ENCODE measurements at regions not wholly inside any gene's neighbourhood (a gene's known extent, or its start where the extent isn't known, plus 50 kb on each side); places are given as distances from the start of the nearest gene placed in this dataset.

- no peak for DNase-seq
Measured at GRCh38 chr12:105764216-105764835, 374.4 kb downstream of the NUAK1 start.

- no peak for DNase-seq
Measured at GRCh38 chr12:105765053-105766014, 373.4 kb downstream of the NUAK1 start.

GRCh38 chr12:105766029-105766428 is 372.7 kb downstream of the NUAK1 start:
- no peak for DNase-seq

- DNase-seq = no peak
Measured at GRCh38 chr12:105769486-105769885, 369.3 kb downstream of the NUAK1 start.

GRCh38 chr12:105773471-105773870 is 365.3 kb downstream of the NUAK1 start:
- no peak for DNase-seq

GRCh38 chr12:105774037-105774436 is 364.7 kb downstream of the NUAK1 start:
- DNase-seq = no peak

GRCh38 chr12:105775343-105775742 is 363.4 kb downstream of the NUAK1 start:
- DNase-seq = no peak

- no peak for DNase-seq
Measured at GRCh38 chr12:105783983-105784947, 354.5 kb downstream of the NUAK1 start.

GRCh38 chr12:105793421-105793820 is 345.3 kb downstream of the NUAK1 start:
- DNase-seq = no peak

GRCh38 chr12:105798256-105798845 is 340.4 kb downstream of the NUAK1 start:
- DNase-seq = no peak

GRCh38 chr12:105799103-105799502 is 339.7 kb downstream of the NUAK1 start:
- no peak for DNase-seq

GRCh38 chr12:105801351-105801750 is 337.4 kb downstream of the NUAK1 start:
- no peak for DNase-seq

GRCh38 chr12:105803292-105803691 is 335.5 kb downstream of the NUAK1 start:
- no peak for DNase-seq

- DNase-seq = no peak
Measured at GRCh38 chr12:105804591-105805265, 334.0 kb downstream of the NUAK1 start.

- no peak for DNase-seq
Measured at GRCh38 chr12:105805730-105806399, 332.9 kb downstream of the NUAK1 start.

- DNase-seq = no peak
Measured at GRCh38 chr12:105806400-105806770, 332.4 kb downstream of the NUAK1 start.

- DNase-seq = no peak
Measured at GRCh38 chr12:105812366-105812765, 326.4 kb downstream of the NUAK1 start.

- no peak for DNase-seq
Measured at GRCh38 chr12:105813201-105813600, 325.6 kb downstream of the NUAK1 start.

GRCh38 chr12:105814283-105814682 is 324.5 kb downstream of the NUAK1 start:
- DNase-seq = no peak

GRCh38 chr12:105819549-105819948 is 319.2 kb downstream of the NUAK1 start:
- no peak for DNase-seq

- no peak for DNase-seq
Measured at GRCh38 chr12:105820429-105821125, 318.2 kb downstream of the NUAK1 start.
